PC-9 (cell line): ENCODE measurements at regions not wholly inside any gene's neighbourhood (a gene's known extent, or its start where the extent isn't known, plus 50 kb on each side); places are given as distances from the start of the nearest gene placed in this dataset.

Source experiments
- EZH2 ChIP-seq: fragments of 200-600 bp; sonication (generic); IDR thresholded peaks from 2 replicates; pipeline ENCODE4 v1.8.0; 2017; ENCODE audit warnings: antibody characterized with exemption, low read depth
- TF ChIP-seq, protein P1 (sequence below): fragments of 200-600 bp; sonication (generic); conservative IDR thresholded peaks from 2 replicates; pipeline ENCODE4 v1.6.1; 2017; ENCODE audit warnings: mixed run types, antibody characterized with exemption, mild to moderate bottlenecking, moderate library complexity

DNA sequence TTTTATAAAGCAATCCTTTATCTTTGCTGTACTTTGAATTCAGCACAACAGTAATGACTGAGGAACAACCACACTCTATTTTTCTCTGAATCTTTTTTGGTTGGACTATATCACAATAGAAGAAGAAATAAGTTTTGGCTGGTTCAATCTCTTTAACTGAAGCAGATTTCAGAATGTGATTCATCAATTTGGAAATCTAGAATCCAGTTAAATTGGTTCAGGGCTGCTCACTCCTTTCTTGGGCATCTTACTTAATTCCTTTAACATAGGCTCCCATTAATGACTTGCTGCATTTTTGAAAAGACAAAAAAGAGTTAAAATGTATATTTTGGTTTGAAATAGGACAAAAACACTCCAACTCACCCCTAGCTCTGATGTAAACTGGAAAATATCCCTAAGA, 688.3 kb upstream of the NECTIN3 start:
- TF ChIP-seq EZH2, result no peak
- TF ChIP-seq, protein P1, sequence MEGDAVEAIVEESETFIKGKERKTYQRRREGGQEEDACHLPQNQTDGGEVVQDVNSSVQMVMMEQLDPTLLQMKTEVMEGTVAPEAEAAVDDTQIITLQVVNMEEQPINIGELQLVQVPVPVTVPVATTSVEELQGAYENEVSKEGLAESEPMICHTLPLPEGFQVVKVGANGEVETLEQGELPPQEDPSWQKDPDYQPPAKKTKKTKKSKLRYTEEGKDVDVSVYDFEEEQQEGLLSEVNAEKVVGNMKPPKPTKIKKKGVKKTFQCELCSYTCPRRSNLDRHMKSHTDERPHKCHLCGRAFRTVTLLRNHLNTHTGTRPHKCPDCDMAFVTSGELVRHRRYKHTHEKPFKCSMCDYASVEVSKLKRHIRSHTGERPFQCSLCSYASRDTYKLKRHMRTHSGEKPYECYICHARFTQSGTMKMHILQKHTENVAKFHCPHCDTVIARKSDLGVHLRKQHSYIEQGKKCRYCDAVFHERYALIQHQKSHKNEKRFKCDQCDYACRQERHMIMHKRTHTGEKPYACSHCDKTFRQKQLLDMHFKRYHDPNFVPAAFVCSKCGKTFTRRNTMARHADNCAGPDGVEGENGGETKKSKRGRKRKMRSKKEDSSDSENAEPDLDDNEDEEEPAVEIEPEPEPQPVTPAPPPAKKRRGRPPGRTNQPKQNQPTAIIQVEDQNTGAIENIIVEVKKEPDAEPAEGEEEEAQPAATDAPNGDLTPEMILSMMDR, result no peak
